HG03520 (cell line): ENCODE measurements at regions not wholly inside any gene's neighbourhood (a gene's known extent, or its start where the extent isn't known, plus 50 kb on each side); places are given as distances from the start of the nearest gene placed in this dataset.

Experiments used
- ATAC-seq: cut with Tn5 transposase; IDR thresholded peaks from one replicate; pipeline ENCODE4 v1.9.1; 2021; ENCODE audit warnings: mild to moderate bottlenecking, moderate library complexity; ENCODE audit not compliant: unreplicated experiment

- ATAC-seq, result peak; percentile 87
Measured at GRCh38 chr2:39513641-39514094, 76.6 kb upstream of the MAP4K3 start.

GRCh38 chr2:39514825-39515224 is 77.7 kb upstream of the MAP4K3 start:
- ATAC-seq, result no peak

GRCh38 chr2:39515273-39515896 is 78.3 kb upstream of the MAP4K3 start:
- ATAC-seq, result no peak

- ATAC-seq, result no peak
Measured at GRCh38 chr2:39515897-39516346, 78.8 kb upstream of the MAP4K3 start.

- no peak for ATAC-seq
Measured at GRCh38 chr2:39516347-39517101, 79.4 kb upstream of the MAP4K3 start.

GRCh38 chr2:39517102-39517436 is 80.0 kb upstream of the MAP4K3 start:
- ATAC-seq, result no peak

DNA sequence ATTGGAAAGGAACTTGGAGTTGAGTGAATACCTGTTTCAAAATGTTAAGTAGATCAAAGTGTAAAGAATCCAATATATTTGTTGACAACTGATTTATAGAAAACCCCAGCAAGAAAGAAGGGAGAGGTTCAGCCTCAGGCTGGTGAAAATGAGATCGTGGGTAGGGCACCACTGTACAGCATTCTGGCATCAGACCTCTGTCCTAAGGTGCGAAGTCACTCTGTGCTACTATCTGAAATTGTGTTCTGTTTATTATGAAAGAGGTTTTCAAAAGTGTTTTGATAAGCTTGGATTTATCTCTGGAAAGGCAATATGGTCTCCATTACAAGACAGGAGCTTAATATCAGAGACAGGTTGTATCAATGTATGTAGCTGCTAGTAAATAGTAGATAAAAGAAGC is 80.5 kb upstream of the MAP4K3 start:
- no peak for ATAC-seq

- ATAC-seq, result no peak
Measured at GRCh38 chr2:39519886-39520285, 82.8 kb upstream of the MAP4K3 start.

DNA sequence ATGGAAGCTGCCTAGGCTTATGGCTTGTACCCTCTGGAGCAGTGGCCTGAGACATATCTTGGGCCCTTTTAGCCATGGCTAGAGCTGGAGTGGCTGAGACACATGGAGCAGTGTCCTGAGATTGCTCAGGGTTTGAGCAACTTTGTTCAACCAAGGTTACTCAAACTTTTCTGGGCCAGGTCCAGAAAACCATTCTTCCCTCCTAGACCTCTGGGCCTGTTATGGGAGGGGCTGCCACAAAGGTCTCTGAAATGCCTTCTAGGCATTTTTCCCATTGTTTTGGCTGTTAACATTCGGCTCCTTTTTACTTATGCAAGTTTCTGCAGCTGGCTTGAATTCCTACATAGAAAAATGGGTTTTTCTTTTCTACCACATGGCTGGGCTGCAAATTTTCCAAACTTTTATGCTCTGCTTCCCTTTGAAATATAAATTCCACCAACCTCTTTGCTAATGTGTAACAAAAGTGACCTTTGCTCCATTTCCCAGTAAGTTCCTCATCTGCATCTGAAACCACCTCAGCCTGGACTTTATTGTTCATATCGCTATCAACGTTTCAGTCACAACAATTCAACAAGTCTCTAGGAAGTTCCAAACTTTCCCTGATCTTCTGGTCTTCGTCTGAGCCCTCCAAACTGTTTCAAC is 84.9 kb upstream of the MAP4K3 start:
- ATAC-seq, result no peak

DNA sequence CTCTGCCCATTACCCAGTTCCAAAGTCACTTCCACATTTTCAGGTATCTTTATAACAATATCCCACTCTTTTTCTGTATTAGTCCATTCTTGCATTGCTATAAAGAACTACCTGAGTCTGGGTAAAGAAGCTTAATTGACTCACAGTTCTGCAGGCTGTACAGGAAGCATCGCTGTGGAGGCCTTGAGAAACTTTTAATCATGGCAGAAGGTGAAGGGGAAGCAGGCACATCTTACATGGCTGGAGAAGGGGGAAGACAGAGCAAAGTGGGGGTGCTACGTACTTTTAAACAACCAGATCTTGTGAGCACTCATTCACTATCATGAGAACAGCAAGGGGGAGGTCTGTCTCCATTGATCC is 85.4 kb upstream of the MAP4K3 start:
- no peak for ATAC-seq

- ATAC-seq, result no peak
Measured at GRCh38 chr2:39523308-39524044, 86.4 kb upstream of the MAP4K3 start.

- no peak for ATAC-seq
Measured at GRCh38 chr2:39524061-39524460, 87.0 kb upstream of the MAP4K3 start.

GRCh38 chr2:39524756-39525635 is 87.9 kb upstream of the MAP4K3 start:
- no peak for ATAC-seq

DNA sequence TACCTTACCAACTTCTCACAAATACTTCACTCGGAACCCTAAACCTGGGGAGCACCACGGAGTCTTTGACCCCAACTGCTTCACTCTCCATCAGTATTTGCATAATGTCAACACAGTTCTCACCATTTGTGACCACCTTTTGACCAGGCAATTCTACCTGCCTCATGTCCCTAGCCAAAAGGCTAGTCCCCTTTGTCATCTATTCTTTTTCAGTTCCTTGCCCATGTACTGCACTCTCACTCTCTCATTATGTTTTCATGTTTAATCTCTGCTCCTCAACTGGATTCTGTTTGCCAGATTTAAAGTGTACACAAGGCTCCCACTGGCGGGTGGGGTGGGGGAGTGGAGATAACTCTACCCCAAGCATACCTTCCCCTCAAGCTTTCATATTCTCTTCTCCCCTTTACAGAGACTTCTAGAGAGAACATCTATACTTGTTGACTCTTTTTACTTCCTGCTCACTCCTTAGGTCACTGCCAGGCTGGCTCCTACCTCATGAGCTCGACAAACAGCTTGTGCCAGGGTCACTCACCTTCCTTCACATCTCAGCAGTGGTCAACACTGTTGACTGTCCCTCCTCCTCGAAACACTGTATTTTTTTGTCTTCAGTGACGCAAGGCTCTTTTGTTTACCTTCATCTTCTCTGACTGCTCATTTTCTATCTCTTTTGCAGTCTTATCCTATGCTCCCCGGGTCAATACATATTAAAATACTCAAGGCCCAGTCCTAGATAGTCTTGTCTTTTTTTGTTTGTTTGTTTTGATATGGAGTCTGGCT is 88.7 kb upstream of the MAP4K3 start:
- ATAC-seq, result no peak

GRCh38 chr2:39528701-39529100 is 91.6 kb upstream of the MAP4K3 start:
- ATAC-seq, result no peak

GRCh38 chr2:39529836-39530235 is 92.8 kb upstream of the MAP4K3 start:
- ATAC-seq, result no peak

GRCh38 chr2:39530411-39530866 is 93.4 kb upstream of the MAP4K3 start:
- no peak for ATAC-seq

DNA sequence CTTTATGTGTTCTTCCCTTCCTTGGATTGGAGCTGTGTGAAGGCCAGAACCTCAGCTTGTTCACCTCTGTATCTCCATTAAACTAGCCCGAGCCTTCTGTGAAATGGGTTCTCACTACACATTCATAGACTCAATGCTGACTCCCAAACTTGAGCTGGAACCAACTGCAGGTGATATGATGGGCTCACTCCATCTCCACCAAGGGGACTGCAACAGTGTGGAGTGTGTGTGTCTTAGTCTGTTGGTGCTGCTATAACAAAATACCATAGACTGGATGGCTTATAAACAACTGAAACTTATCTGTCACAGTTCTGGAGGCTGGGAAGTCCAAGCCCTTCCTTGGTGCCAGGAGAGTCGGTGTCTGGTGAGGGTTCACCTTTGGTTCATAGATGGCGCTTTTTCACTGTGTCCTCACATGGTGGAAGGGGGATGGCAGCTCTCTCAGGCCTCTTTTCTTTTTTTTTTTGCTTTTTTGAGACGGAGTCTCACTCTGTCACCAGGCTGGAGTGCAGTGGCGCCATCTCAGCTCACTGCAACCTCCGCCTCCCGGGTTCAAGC is 94.2 kb upstream of the MAP4K3 start:
- no peak for ATAC-seq

DNA sequence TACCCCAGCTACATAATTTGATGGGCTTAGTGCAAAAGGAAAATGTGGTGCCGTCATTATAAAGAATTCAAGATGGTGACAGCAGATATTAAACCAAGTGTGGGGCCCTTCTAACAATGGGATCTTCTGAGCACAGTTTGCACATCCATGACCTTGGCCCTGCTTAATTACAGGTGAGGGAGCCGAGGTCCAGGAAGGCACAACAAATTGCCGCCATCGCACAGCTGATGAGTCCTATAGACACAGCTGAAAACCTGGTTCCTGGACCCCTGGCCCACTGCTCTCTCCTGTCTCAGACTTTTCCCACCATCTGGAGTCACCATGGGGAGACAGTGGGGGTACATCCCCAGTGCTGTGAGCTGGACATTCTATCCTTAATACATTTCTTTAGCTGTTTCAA is 95.8 kb upstream of the MAP4K3 start:
- no peak for ATAC-seq
